Transverse colon (tissue), 4 donors: ENCODE measurements at regions not wholly inside any gene's neighbourhood (a gene's known extent, or its start where the extent isn't known, plus 50 kb on each side); places are given as distances from the start of the nearest gene placed in this dataset.

Source experiments
- DNase-seq: peaks from one replicate; pipeline ENCODE4 v3.0.0-alpha.2; 2019
- H3K27ac ChIP-seq, 4 donors: fragments of 200-600 bp; sonication (generic); 2 replicates each; pipeline ENCODE4 v1.5.1; 2016 to 2018; ENCODE audit warnings: inconsistent platforms in 4 of 4
- H3K27me3 ChIP-seq: fragments of 200-600 bp; sonication (generic); 2 replicates; pipeline ENCODE4 v1.5.1; 2017; ENCODE audit warnings: inconsistent platforms
- H3K36me3 ChIP-seq, 4 donors: fragments of 200-600 bp; sonication (generic); 2 replicates each; pipeline ENCODE4 v1.5.1; 2017 to 2019; ENCODE audit warnings: inconsistent platforms in 4 of 4
- H3K4me1 ChIP-seq, 4 donors: fragments of 200-600 bp; sonication (generic); 2 replicates each; pipeline ENCODE4 v1.5.1; 2017 to 2020; ENCODE audit warnings: inconsistent platforms in 4 of 4
- H3K4me3 ChIP-seq, 4 donors: fragments of 200-600 bp; sonication (generic); 1 replicate in 1 of 4; 2 replicates in 3 of 4; pipeline versions ENCODE4 v1.5.1 to v1.6.1; 2017 to 2019; ENCODE audit warnings: inconsistent platforms in 4 of 4
- H3K9me3 ChIP-seq, 2 donors: fragments of 200-600 bp; sonication (generic); 2 replicates each; pipeline ENCODE4 v1.5.1; 2017 to 2019; ENCODE audit warnings: inconsistent platforms in 2 of 2
- CTCF ChIP-seq, 5 experiments: fragments of 200-600 bp in 3 of 5; fragments of 450-650 bp in 2 of 5; sonication (generic) in 3 of 5; IDR thresholded peaks; 1 replicate in 2 of 5; 2 replicates in 3 of 5; pipeline ENCODE4 v1.5.1; 2016 to 2017; ENCODE audit warnings: antibody characterized with exemption in 5 of 5, inconsistent platforms in 3 of 5, mild to moderate bottlenecking in 2 of 5, moderate library complexity in 1 of 5
- EP300 ChIP-seq: sonication (generic); formaldehyde crosslinking; IDR thresholded peaks from one replicate; pipeline ENCODE4 v1.6.1; 2017; ENCODE audit warnings: antibody characterized with exemption, low read depth
- POLR2A ChIP-seq: fragments of 450-650 bp; IDR thresholded peaks from one replicate; pipeline ENCODE4 v1.6.1; 2016; ENCODE audit warnings: antibody characterized with exemption, mild to moderate bottlenecking, moderate library complexity
- POLR2AphosphoS5 ChIP-seq, 3 donors: sonication (generic); formaldehyde crosslinking; IDR thresholded peaks; one replicate each; pipeline ENCODE4 v1.6.1; 2016; ENCODE audit warnings: antibody characterized with exemption in 3 of 3
- WGBS, 2 donors: methylation state at CpG; one replicate each; pipeline ENCODE4 v1.1.5; 2018; ENCODE audit warnings: low coverage in 1 of 2; 5-methylcytosine and 5-hydroxymethylcytosine counted together
- in situ Hi-C, 4 donors: fragments of 200-750 bp; cut with MboI; loops; one replicate each; pipeline versions ENCODE4 v1.15.0 to v1.15.1; 2017; ENCODE audit warnings: low sequenced_read_pairs in 3 of 4, low pct_ligation_motif_present in 1 of 4, low pct_unique_long_range_greater_than_20kb in 1 of 4
- intact Hi-C: fragments of 100-400 bp; cut with DNase I; formaldehyde crosslinking; loops from one replicate; pipeline ENCODE4 v1.15.1; 2023; ENCODE audit warnings: low total_unique reads

- Histone ChIP-seq H3K4me3 (no peak overlapping the region), H3K27me3 (no peaks in the 10 kb centered on the region), H3K9me3 (no peaks in the 10 kb centered on the region), H3K36me3 (no peaks in the 10 kb centered on the region), H3K27ac (no peak overlapping the region), H3K4me1 (no peaks in the 10 kb centered on the region)
- 59 to 100% methylated on average over 1 of the region's 1 CpG for WGBS, 2 donors
- DNase-seq, result no peak
- in situ Hi-C loops, result no loop called here
- TF ChIP-seq POLR2AphosphoS5 (IDR thresholded peaks at IDR 0.05) (no peak), CTCF (IDR thresholded peaks at IDR 0.05) (no peak), POLR2A (no peak)
- intact Hi-C loops, result loop anchor here (5.0 kb wide), 1 partner anchor 1573 kb away; no protein-coding TSS in a partner anchor
Observed at GRCh38 chr9:26535151-26535550, 357.5 kb downstream of the CAAP1 start.

- intact Hi-C loops, result no loop called here
- no peaks in the 10 kb centered on the region for H3K27me3 ChIP-seq
- no peak overlapping the region for H3K27ac ChIP-seq
- no peak overlapping the region for H3K4me3 ChIP-seq
- H3K36me3 ChIP-seq, result no peaks in the 10 kb centered on the region
- H3K9me3 ChIP-seq, result no peaks in the 10 kb centered on the region
- in situ Hi-C loops, result no loop called here
- 50 to 75% methylated on average over 1 to 2 of the region's 2 CpGs for WGBS, 2 donors
- no peak for DNase-seq
- TF ChIP-seq POLR2AphosphoS5 (IDR thresholded peaks at IDR 0.05) (no peak), POLR2A (no peak), EP300 (no peak), CTCF (IDR thresholded peaks at IDR 0.05) (no peak)
- no peaks in the 10 kb centered on the region for H3K4me1 ChIP-seq
Observed at GRCh38 chr9:26530841-26531240, 361.8 kb downstream of the CAAP1 start.

- TF ChIP-seq POLR2A, result no peak
- TF ChIP-seq CTCF (IDR thresholded peaks at IDR 0.05), result no peak
- TF ChIP-seq POLR2AphosphoS5 (IDR thresholded peaks at IDR 0.05), result no peak
- no peak for TF ChIP-seq EP300
- intact Hi-C loops (no loop called here), in situ Hi-C loops (no loop called here)
- H3K27me3 ChIP-seq, result no peaks in the 10 kb centered on the region
- DNase-seq, result no peak
- peaks cover 0 to 4% (median 0%) of the 10 kb centered on the region in 4 donors for H3K4me1 ChIP-seq
- no peak overlapping the region for H3K27ac ChIP-seq
- WGBS, 2 donors, result 83 to 92% methylated on average over 4 of the region's 4 CpGs
- no peak overlapping the region for H3K4me3 ChIP-seq
- no peaks in the 10 kb centered on the region for H3K9me3 ChIP-seq
- H3K36me3 ChIP-seq, result no peaks in the 10 kb centered on the region
Observed at GRCh38 chr9:26527931-26528330, 364.7 kb downstream of the CAAP1 start.

GRCh38 chr9:26524267-26524666 is 368.3 kb downstream of the CAAP1 start:
- intact Hi-C loops (no loop called here), in situ Hi-C loops (no loop called here)
- Histone ChIP-seq H3K27ac (no peak overlapping the region), H3K4me1 (peaks cover 0 to 4% (median 0%) of the 10 kb centered on the region in 4 donors), H3K9me3 (no peaks in the 10 kb centered on the region), H3K4me3 (no peak overlapping the region), H3K36me3 (no peaks in the 10 kb centered on the region), H3K27me3 (no peaks in the 10 kb centered on the region)
- DNase-seq, result no peak
- no peak for TF ChIP-seq POLR2A
- TF ChIP-seq CTCF (IDR thresholded peaks at IDR 0.05), result no peak
- no peak for TF ChIP-seq EP300
- TF ChIP-seq POLR2AphosphoS5 (IDR thresholded peaks at IDR 0.05), result no peak
- 0 to 39% methylated on average over 1 of the region's 1 CpG for WGBS, 2 donors
